NOMO-1 treated with dmso at 0.1 percent for 144 hours (cell line): ENCODE measurements at regions not wholly inside any gene's neighbourhood (a gene's known extent, or its start where the extent isn't known, plus 50 kb on each side); places are given as distances from the start of the nearest gene placed in this dataset.
"Not testable (repeated sequence)": the region's sequence is repeated elsewhere in the genome, so short reads cannot be mapped to it uniquely, and the experiment has no call there.

Experiments used
- DNase-seq: peaks from one replicate; lab custom pipeline; 2025; ENCODE audit not compliant: unreplicated experiment; lab: John Stamatoyannopoulos, UW

DNA sequence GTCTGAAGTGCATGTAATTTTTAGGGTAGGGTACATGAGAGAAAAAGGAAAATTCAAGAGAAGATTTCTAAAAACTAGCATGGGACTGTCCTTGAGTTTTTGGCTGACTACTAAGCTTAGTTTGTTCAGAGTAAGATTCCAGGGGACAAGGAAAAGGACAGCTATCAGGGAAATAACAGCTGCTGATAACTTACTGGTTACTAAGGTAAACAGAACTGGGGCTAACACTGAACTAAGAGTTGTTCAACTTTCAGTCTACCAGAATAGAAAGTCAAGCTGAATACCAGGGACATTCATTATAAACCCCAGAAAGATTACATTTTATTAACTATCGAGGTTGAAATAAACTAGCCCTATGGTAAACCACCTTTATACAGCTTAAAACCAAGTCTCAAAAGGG lies 261.8 kb upstream of the CYRIA start:
- no peak for DNase-seq

DNA sequence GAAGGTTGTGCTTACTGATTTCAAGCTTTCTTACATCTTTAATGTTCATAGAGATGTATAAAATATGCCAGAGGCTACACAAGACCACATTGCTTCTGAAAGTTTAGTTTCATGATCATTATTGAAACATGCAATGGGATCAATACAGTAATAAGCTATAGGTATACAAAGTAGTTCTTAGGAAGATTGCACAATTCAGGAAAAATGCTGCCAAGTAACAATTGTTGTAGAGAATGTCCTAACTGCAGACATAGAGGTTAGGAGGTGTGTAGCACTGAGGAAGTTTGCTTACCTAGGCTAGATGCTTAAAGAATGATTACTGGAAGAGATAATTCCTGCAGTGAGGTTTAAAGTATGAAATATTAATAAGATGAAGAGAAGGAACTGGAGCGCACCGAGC lies 259.5 kb upstream of the CYRIA start:
- DNase-seq: no peak

DNA sequence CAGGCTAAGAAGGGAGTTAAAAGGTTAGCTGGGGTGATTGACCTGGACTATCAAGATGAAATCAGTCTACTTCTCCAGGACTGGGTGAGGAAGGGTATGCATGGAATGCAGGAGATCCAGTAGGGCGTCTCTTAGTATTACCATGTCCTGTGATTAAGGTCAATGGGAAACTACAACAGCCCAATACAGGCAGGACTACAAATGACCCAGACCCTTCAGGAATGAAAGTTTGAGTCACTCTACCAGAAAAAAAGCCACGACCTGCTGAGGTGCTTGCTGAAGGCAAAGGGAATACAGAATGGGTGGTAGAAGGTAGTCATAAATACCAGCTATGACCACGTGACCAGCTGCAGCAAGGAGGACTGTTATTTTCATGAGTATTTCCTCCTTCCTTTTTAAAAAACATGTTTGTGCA lies 249.7 kb upstream of the CYRIA start:
- not testable (repeated sequence) for DNase-seq

DNA sequence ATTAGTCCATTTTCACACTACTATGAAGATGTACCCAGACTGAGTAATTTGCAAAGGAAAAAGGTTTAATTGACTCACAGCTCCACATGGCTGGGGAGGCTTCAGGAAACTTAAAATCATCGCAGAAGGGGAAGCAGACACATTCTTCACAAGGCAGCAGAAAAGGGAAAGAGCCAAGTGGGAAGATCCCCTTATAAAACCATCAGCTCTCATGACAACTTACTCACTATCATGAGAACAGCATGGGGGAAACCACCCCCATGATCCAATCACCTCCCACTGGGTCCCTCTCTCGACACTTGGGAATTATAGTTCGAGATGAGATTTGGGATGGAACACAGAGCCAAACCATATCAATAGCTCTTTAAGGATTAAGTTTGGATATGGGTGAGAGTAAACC lies 246.1 kb upstream of the CYRIA start:
- no peak for DNase-seq

DNA sequence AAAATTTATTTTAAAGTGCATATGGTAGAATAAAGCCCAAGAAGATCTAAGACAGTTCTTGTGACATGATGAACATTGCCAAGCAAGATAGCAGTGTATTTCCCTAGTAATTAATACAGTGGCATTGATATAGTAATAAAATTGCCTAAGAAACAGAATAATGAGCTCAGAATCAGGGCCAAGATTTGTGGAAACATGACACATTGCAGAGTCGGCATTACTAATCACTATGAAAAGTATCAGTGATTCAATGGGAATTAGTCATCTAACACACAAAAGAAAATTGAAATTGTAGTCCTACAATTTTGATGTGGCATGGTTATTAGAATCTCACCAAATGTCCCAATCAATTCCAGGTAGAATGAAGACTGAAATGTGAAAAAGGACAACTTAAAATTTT lies 243.0 kb upstream of the CYRIA start:
- DNase-seq: no peak

DNA sequence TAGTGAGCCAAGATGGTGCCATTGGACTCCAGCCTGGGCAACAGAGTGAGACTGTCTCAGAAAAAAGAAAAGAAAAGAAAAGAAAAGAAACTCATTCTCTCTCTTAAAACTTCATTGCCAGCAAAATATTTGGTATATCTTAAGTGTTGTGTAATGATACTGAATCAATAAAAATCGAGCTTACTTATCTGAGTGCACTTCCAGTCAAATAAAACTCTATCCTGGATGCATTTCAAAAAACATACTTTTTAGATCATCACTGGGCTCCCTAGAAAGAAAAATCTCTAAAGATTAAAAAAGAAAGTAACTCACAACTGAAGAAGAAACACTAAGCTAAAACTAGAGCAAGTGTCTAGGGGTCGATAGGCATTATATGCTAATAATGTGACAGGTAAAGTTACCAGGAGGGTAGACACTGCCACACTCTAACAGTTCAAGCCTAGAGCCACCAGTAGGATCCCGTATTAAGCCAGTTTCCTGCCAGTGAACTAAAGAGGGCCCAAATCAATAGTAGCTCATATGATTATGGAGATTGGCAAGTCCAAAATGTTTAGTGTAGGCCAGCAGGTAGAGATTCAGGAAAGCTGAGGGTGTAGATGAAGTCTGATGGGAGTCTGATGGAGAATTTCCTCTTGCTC lies 242.1 kb upstream of the CYRIA start:
- DNase-seq: no peak

DNA sequence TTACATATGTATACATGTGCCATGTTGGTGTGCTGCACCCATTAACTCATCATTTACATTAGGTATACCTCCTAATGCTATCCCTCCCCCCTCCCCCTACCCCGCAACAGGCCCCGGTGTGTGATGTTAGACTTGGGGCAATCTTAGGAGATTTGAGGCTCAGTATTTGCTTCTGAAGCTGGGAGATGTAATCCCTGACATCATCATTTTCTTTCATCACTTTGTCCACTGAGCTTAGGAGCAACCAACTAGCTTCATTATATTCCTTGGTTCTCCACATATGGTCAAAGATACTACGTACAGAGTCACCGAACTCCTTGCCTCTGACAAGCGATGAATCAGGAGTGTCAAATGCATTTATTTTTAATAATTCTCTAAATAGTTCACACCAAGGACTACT lies 239.7 kb upstream of the CYRIA start:
- DNase-seq: not testable (repeated sequence)

DNA sequence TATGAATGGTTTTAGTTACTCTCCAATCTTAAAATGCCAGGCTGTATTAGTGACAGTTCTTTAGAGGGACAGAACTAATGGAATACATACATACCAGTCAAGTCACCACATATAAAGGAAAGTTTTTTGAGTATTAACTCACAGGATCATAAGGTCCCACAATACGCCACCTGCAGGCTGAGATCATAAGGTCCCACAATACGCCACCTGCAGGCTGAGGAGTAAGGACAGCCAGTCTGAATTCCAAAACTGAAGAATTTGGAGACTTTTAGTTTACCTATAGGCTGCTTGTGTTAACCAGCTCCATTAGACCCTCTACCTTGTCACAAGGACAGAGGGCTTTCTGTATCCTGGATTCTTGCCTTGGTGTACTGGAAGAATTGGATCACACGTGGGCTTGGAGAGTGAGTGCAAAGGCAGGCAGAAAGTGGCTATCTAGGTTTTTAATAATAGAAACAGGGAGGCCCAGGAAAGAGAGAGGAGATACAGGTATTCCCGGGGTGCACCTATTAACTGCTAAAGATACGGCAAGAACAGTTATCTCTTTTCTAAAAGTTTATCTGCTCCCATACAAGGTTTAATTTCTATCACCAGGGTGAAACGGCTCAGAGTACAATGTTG lies 234.9 kb upstream of the CYRIA start:
- DNase-seq: peak; percentile 38

DNA sequence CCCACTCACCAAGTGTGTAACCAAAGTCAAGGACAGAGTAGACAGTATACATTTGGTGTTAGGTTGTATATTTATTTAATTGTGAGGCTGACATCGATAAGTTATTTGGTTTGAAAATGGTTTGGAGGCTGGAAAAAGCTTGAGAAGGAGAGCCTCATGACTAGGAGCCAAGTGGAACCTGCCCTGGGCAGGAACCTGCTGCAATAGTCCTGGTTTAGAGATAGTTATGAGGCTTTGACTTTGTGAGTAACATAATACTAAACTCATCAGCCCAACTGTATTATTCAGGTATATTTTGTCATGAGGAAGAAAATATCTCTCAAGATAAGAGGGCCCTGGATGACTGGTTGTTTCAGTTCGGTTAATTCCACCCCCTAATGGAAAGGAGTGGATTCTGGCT lies 234.3 kb upstream of the CYRIA start:
- DNase-seq: no peak

DNA sequence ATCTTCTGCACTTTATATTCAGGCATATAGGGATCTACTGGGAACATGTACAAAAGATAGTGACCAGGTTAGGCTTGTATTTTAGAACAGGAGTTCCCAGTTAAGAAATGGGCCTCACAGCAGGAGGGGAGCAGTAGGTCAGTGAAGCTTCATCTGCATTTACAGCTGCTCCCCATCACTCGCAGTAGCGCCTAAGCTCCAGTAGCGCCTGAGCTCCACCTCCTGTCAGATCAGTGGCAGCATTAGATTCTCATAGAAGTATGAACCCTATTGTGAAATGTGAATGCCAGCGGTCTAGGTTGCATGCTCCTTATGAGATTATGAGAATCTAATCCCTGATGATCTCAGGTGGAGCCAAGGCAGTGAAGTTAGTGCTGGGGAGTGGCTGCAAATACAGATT lies 224.4 kb upstream of the CYRIA start:
- no peak for DNase-seq

DNA sequence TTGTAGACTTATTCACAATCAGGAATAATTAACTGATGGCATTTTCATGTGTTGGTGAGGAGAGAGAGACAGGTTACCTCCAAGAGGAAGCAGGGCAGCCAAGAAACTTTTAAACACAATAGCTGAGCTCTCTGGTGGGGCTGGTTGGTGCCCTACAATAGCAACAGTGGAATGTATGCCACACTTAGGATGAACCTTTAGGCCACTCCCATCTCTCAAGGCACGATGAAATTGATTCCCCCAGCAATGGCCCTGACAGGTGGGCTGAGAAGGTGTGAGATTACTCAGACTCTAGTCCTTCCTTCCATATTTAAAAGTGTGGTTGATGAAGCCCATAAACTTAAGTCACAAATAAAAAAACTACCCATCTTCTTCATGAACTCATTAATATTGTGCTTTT lies 219.4 kb upstream of the CYRIA start:
- no peak for DNase-seq

DNA sequence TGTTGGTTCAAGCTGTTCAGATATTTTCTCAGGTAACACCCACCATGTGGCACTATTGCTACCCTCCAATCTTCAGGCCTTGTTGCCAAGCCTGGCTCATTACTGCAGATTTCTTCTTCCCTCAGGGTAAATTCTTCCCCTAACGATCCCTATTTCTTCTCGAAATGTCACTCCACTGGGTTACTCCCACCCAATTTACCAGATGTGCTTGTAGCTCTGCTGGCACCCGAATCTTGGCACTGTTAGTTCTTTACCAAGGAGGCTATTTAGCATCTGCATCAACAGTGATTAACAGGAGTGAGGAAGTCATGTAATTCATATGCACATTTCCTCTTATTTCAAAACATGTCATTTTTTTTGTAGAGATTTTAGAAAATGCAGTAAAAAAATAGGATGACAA lies 217.1 kb upstream of the CYRIA start:
- DNase-seq: no peak

DNA sequence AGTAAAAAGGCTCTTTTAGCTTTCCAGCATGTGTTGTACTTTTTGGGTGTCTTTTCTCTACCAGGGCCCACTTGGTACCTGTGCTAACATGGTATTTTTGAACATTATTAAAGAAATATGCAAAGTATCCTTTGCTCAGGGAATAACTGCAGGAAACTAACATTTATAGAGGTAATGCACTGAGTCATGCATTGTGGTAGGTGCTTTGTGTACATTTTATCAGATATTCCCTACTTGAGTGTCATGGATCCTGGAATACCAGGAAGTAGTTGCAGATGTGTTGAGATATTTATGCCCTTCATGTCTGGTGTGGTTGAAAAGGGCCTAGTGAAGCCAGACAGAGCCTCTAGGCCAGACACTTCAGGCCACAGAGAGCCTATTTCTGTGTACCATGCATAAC lies 215.5 kb upstream of the CYRIA start:
- no peak for DNase-seq

DNA sequence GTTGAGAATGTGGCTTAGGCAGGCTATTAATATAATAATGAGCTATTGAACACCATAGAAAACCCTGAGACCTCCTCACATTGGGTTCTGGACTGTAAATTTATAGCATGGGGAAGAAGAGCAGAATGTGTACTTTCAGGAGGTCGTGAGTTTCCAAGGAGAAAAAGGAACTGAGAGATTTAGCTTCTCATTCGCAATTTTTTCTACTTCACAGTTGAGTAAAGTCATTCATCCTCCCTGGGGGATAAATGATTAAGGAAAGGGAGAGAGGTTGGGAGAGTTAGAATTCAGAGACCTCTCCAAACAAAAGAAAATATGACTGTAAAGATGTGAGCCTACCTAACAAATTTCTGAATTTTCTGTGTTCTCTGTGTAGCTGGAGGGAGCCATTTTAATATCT lies 205.8 kb upstream of the CYRIA start:
- DNase-seq: no peak

DNA sequence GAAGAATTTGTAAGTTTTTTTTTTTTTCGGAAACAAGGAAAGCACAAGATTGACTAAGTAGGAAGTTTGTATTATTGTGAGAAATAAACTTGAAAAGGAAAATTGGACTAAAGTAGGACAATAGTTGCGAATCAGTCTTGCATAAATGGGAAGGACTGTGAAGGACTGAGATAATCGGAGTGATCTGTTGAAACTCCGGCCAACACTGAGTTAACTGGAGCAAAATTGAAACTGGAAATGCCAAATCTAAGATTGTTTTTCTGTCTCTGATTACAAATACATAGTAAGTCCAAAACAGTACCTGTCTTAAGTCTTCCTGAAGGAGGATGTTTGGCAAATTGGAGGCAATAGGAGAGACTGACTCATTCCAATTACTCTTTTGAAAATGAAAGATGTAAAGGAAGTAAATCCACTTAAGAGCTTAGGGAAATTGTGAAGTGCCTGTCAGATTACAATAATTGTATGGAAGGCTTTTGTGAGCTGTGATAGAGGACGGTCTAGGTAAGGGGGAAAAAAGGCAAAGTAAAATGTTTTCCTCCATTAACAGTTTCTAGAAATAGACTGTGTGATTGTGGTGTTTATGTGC lies 204.9 kb upstream of the CYRIA start:
- DNase-seq: no peak

DNA sequence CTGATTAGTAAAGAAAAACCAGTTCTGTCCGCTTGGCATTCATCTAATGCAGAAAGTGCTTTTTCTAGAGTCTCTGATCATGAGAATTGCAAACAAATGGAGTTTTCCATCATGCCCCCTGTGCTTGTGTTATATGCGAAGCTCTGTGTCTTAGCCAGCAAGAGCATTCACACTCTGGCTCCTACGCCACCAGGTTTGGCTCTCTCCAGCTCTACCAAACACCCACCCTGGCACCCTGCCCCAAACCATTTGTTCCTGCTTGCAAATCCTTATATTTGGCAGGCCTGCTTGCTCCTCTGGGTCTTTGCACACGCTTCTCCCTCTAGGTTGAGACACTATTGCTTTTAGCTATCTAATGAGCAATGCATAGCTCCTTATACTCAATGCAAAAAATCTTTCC lies 204.1 kb upstream of the CYRIA start:
- DNase-seq: no peak

DNA sequence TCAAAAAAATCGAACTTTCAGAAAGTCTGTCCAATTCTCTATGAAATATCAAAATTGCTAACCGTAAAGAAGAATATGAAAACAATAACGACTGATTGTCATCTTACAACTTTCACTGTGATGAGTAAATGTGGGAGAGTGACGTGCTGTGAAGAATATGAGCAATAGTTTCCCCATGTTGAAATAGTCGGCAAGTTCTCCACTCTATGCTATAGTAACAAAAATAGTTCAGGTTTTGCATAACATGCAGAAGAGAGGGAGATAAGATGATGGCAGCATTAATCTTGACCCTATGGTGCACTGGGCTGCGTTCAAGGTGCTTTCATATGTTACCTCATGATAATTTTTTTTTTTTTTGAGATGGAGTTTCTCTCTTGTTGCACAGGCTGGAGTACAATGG lies 196.8 kb upstream of the CYRIA start:
- DNase-seq: peak; percentile 57

DNA sequence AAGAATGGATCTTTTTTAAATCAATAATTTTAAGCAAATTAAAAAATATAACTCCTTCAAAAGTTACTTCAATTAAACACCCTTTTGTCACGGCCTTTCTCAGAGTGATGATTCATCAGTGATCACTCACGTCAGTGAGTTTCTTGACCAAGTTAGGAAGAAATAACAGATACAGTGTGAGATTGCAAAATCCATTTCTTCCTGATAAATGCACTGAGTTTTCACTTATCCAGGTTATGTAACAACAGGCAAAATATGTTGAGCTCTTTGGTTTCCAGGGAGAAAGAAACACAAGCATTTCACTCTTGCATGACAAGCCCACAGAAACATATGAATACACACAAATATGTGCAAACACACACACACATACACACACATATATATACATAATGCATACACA lies 195.9 kb upstream of the CYRIA start:
- no peak for DNase-seq

DNA sequence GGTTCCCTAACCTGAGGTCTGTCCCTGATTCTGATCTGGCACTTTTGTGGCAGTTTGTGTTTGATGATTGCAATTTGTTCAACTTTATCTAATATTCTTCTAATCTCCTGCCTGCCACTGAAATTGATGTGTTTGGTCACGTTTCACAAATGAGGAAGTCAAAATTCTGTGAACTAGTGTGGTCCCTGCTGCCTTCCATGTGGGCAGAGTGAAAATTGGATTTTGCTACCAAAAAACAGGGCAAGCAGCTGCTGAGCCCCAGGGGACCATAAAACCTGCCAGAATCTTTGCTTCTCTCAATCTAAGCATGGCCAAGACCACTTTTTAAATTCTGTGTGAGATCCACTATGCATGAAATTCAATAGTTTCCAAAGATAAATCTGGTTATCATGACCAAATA lies 195.5 kb upstream of the CYRIA start:
- no peak for DNase-seq

DNA sequence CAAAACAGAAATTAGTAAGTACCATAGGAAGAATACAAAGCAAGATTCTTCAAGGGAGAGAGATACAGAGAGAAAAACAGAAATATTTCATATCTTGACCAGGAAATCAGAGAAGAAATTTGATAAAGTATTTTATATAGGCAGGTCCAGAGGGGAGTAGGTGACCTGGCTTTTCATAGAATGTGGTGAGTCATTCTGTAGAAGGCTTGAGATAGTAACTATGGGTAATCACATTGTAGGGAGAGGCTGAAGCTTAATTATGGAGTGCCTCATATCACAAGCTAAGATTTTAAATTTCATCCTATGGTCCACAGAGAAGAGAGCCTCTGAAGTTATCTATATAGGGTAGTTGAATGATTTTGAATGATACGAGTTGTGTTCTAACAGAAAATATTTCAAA lies 195.0 kb upstream of the CYRIA start:
- no peak for DNase-seq

DNA sequence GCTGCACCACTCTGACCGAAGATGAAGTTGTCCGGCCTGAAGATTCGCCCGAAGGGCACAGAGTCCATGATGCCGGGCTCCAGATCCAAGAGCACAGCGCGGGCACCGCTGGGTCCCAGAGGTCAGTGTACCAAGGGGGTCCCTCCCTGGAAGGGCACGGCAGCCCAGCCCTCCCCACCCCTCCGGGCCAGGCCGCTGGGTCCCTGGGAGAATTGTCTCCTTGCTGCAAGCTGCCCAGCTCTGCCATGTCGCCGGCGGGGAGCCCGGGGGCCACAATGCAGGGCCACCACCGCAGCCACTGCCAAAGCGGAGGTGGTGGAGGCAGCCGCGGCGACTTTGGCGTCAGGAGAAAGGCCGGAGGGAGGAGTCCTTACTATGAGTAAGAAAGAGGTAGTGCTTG lies 189.5 kb upstream of the CYRIA start:
- no peak for DNase-seq

DNA sequence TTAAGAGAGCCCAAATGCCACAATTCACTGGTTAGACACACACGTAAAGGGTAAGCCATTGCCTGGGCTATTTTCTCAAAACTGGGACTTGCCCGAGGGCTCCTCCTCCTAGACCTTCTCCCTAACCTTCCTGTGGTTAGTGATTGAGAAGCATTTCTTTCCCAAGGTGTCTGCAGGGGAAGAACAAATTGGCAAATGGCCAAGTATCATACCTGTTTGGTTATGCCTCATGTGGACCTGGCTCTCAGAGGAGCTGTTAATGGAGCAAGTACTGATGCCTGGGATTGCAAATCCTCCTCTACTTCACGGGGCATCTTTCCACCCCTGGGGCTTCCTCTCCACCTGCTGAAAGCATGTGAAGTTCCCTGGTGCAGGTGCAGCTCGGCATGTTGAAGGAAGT lies 187.5 kb upstream of the CYRIA start:
- DNase-seq: no peak

DNA sequence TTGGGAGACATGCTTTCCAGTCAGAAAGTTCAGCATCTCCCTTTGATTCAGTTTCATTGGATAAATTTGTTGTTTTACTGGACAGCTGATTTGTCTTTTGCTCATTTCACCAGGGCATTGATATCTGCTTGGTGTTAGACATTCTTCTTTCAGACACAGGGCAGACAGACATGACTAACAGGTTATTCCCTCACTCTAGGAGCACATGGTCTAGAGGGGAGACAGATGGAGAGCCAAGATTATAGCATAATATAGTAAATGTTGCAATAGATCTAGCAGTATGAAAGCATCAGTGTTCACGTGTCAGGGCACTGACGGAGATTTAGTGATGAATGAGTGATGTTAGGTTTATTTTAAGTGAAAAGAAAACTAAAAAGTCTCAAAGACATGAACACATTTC lies 187.0 kb upstream of the CYRIA start:
- no peak for DNase-seq
